Left lung (tissue), 4 donors: ENCODE measurements at regions not wholly inside any gene's neighbourhood (a gene's known extent, or its start where the extent isn't known, plus 50 kb on each side); places are given as distances from the start of the nearest gene placed in this dataset.

Source experiments
- ATAC-seq: fragments of 200-7000 bp; cut with Tn5 transposase; one replicate; pipeline ENCODE4 v1.9.1; 2020; ENCODE audit warnings: moderate library complexity
- DNase-seq, 4 donors: peaks; one replicate each; pipeline ENCODE4 v3.0.0-alpha.2; 2013 to 2020
- H3K27ac ChIP-seq, 2 donors: fragments of 200-600 bp; sonication (generic) in 1 of 2; one replicate each; pipeline versions ENCODE4 v1.5.0 to v1.8.0; 2020 to 2021
- H3K27me3 ChIP-seq, 2 donors: fragments of 200-600 bp; sonication (generic) in 1 of 2; one replicate each; pipeline versions ENCODE4 v1.5.0 to v1.8.0; 2020 to 2021
- H3K36me3 ChIP-seq, 2 donors: fragments of 200-600 bp; sonication (generic) in 1 of 2; one replicate each; pipeline versions ENCODE4 v1.5.0 to v1.8.0; 2020 to 2021
- H3K4me1 ChIP-seq, 2 donors: fragments of 200-600 bp; one replicate each; pipeline ENCODE4 v1.8.0; 2021
- H3K4me3 ChIP-seq, 2 donors: fragments of 200-600 bp; sonication (generic) in 1 of 2; one replicate each; pipeline versions ENCODE4 v1.5.0 to v1.8.0; 2020 to 2021; ENCODE audit warnings: mild to moderate bottlenecking in 1 of 2
- H3K9me3 ChIP-seq, 2 donors: fragments of 200-600 bp; sonication (generic) in 1 of 2; one replicate each; pipeline versions ENCODE4 v1.5.0 to v1.8.0; 2020 to 2021
- CTCF ChIP-seq, 2 donors: fragments of 200-600 bp; sonication (generic) in 1 of 2; IDR thresholded peaks; one replicate each; pipeline versions ENCODE4 v1.5.0 to v1.8.0; 2021; ENCODE audit warnings: antibody characterized with exemption in 2 of 2
- intact Hi-C, 2 donors: fragments of 100-400 bp; cut with DNase I; formaldehyde crosslinking; loops; one replicate each; pipeline versions ENCODE4 v1.11.2 to v1.14.2; 2022
- donor health status: DM: no; HTN: yes; CAD: no.
- donor health status: DM: no; HTN: no; CAD: no.

DNA sequence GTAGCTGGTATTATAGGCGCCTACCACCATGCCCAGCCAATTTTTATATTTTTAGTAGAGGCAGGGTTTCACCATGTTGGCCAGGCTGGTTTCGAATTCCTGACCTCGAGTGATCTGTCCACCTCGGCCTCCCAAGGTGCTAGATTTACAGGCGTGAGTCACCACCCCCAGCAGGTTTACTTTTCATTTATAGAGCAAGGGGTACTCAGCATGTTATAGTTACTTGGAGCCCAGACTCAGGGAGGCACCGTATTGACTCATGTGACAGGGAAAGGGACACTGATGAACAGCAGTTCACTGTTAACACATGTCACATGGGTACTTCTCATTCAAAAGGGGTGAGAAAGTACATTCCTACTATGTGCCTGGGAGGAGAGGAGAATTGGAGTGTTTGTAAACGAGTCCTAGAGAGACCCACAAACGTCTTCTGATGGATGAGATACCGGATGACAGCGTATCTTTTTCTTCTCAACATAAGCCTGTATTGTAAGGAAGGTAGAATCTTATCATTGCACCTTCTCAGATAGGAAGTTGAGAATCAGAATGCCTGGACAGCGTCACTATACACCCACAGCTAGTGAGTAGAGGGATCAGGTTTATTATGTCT lies 510.0 kb downstream of the USP25 start:
- no peak for TF ChIP-seq CTCF (IDR thresholded peaks at IDR 0.05)

GRCh38 chr21:16241016-16241415 lies 511.2 kb downstream of the USP25 start:
- Histone ChIP-seq H3K36me3 (no peaks in the 10 kb centered on the region), H3K9me3 (no peaks in the 10 kb centered on the region), H3K4me1 (no peaks in the 10 kb centered on the region), H3K27ac (no peak overlapping the region), H3K27me3 (no peaks in the 10 kb centered on the region), H3K4me3 (no peak overlapping the region)
- TF ChIP-seq CTCF (IDR thresholded peaks at IDR 0.05): no peak
- no peak for DNase-seq
- ATAC-seq: no peak
- intact Hi-C loops: no loop called here

More for the DNA sequence above, 510.0 kb downstream of the USP25 start:
- Histone ChIP-seq H3K9me3 (no peaks in the 10 kb centered on the region), H3K4me3 (no peak overlapping the region), H3K4me1 (no peaks in the 10 kb centered on the region), H3K36me3 (no peaks in the 10 kb centered on the region), H3K27ac (no peak overlapping the region), H3K27me3 (no peaks in the 10 kb centered on the region)
- DNase-seq (no peak), ATAC-seq (no peak)
- intact Hi-C loops: no loop called here

DNA sequence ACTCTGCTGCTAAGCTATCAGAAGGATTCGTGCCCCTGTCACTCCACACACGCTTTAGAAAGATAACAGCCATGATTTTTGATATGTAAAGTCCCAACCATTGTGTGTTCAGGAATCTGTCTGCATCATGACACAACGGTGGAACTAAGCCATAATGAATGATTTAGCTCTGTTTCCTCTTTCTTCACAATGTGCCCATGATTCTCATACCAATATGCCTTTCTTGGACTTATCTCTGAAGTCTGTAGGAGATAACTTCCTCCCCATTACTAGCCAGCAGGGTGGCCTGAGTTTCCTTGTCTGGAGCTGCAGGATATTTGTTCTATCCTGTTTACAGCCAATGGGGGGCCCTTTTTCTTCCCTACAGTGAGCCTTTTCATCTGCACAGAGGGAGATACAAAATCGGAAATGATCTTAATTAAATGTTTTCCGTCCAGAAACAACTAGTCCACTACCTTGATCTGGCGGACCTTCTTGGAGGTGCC lies 511.7 kb downstream of the USP25 start:
- Histone ChIP-seq H3K27me3 (no peaks in the 10 kb centered on the region), H3K9me3 (no peaks in the 10 kb centered on the region), H3K4me1 (no peaks in the 10 kb centered on the region), H3K4me3 (no peak overlapping the region), H3K36me3 (no peaks in the 10 kb centered on the region), H3K27ac (no peak overlapping the region)
- ATAC-seq (no peak), DNase-seq (no peak)
- no peak for TF ChIP-seq CTCF (IDR thresholded peaks at IDR 0.05)
- intact Hi-C loops: no loop called here

DNA sequence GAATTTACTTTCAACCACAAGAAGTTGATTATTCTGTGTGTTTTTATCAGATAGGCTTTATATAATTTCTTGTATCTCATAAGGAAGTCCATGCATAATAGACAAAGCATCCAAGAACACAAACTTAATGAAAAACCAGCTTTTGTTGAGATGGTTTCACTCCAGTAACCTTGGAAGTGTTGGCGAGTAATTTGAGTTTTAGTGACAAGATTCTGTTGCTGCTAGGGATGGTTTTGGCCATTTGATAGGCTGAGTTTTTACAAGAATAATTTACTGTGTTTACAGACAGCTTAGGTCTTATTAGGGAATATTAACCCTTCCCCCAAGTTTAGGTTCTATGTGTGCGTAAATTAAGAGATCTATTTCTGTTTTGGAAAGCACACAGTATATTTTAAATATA lies 513.6 kb downstream of the USP25 start:
- TF ChIP-seq CTCF (IDR thresholded peaks at IDR 0.05): no peak
- ATAC-seq: no peak
- intact Hi-C loops: no loop called here
- H3K4me3 ChIP-seq: no peak overlapping the region
- no peaks in the 10 kb centered on the region for H3K27me3 ChIP-seq
- H3K4me1 ChIP-seq: no peaks in the 10 kb centered on the region
- no peaks in the 10 kb centered on the region for H3K9me3 ChIP-seq
- DNase-seq: no peak
- H3K27ac ChIP-seq: no peak overlapping the region
- no peaks in the 10 kb centered on the region for H3K36me3 ChIP-seq

DNA sequence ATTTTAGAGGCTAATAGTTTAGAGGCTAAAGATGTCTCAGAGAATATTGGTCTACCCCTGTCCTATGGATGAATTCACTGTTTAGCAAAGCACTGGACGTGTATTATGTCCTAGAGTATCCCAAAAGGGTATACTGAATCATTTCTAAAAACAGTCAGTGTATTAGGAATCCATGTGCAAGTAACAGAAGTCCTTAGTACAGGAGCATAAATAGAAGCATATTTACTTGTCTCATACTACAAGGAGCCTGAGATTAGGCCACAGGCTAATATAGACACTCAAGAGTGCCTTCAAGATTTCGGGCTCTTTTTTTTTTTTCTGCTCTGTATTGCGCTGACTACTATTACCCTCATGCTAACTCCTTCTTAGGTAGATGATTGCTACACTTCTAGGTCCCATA lies 518.9 kb downstream of the USP25 start:
- H3K4me3 ChIP-seq: no peak overlapping the region
- H3K27me3 ChIP-seq: no peaks in the 10 kb centered on the region
- H3K4me1 ChIP-seq: no peaks in the 10 kb centered on the region
- no peaks in the 10 kb centered on the region for H3K9me3 ChIP-seq
- H3K27ac ChIP-seq: no peak overlapping the region
- no peak for ATAC-seq
- DNase-seq: no peak
- H3K36me3 ChIP-seq: no peaks in the 10 kb centered on the region
- intact Hi-C loops: loop anchor here in 1 of 2 donors (5.0 kb wide), 1 partner anchor 39 kb away; no protein-coding TSS in a partner anchor
- TF ChIP-seq CTCF (IDR thresholded peaks at IDR 0.05): no peak
